Kidney (tissue), 13 donors: ENCODE measurements at regions not wholly inside any gene's neighbourhood (a gene's known extent, or its start where the extent isn't known, plus 50 kb on each side); places are given as distances from the start of the nearest gene placed in this dataset.

Source experiments
- DNase-seq, 5 donors: peaks; one replicate each; pipeline ENCODE4 v3.0.0-alpha.2; 2013 to 2020
- FAIRE-seq: peaks from 2 replicates; lab custom pipeline; 2012; peaks lifted over from hg19 to GRCh38; lab: Jason Lieb, UNC
- H3K27ac ChIP-seq, 2 donors: one replicate each; pipeline ENCODE4 v1.7.0; 2013; ENCODE audit warnings: low read depth in 2 of 2, low read length in 2 of 2, inconsistent platforms in 1 of 2
- H3K27me3 ChIP-seq: one replicate; pipeline ENCODE4 v1.7.1; 2013; ENCODE audit warnings: low read length, inconsistent platforms; ENCODE audit not compliant: control insufficient read depth, insufficient read depth
- H3K36me3 ChIP-seq, 3 donors: one replicate each; pipeline versions ENCODE4 v1.7.0 to v1.7.1; 2013; ENCODE audit warnings: low read length in 3 of 3, control low read depth in 1 of 3, inconsistent platforms in 1 of 3; ENCODE audit not compliant: insufficient read depth in 3 of 3, control insufficient read depth in 2 of 3
- H3K4me1 ChIP-seq, 3 donors: one replicate each; pipeline versions ENCODE4 v1.7.0 to v1.7.1; 2013; ENCODE audit warnings: low read length in 3 of 3, inconsistent platforms in 1 of 3, low read depth in 1 of 3; ENCODE audit not compliant: control insufficient read depth in 2 of 3, insufficient read depth in 2 of 3
- H3K4me3 ChIP-seq, 3 donors: one replicate each; pipeline versions ENCODE4 v1.7.0 to v1.8.1; 2013; ENCODE audit warnings: low read length in 3 of 3, control low read depth in 1 of 3, inconsistent platforms in 1 of 3
- H3K9ac ChIP-seq, 3 donors: one replicate each; pipeline versions ENCODE4 v1.7.0 to v1.7.1; 2013; ENCODE audit warnings: low read length in 3 of 3, control low read depth in 1 of 3, inconsistent platforms in 1 of 3
- H3K9me3 ChIP-seq, 3 donors: one replicate each; pipeline versions ENCODE4 v1.7.0 to v1.7.1; 2013; ENCODE audit warnings: low read length in 3 of 3, control low read depth in 1 of 3, inconsistent platforms in 1 of 3; ENCODE audit not compliant: control insufficient read depth in 2 of 3, insufficient read depth in 1 of 3
- intact Hi-C: fragments of 100-400 bp; cut with DNase I; formaldehyde crosslinking; loops from one replicate; pipeline ENCODE4 v1.11.1; 2022
- TF ChIP-seq, protein P1 (sequence below): IDR thresholded peaks from 3 replicates; pipeline ENCODE4 v1.5.1; 2012; ENCODE audit warnings: mild to moderate bottlenecking, moderate library complexity, borderline replicate concordance; ENCODE audit not compliant: insufficient read depth; ENCODE audit errors: extremely low read depth
- donor health status: control.
- donor health status: control.
- donor health status: control.
- donor health status: control.
- donor health status: control.
- donor health status: DM: yes; HTN: yes; CAD: no.
- donor health status: Normal renal cell carcinoma (clear cell type).

DNA sequence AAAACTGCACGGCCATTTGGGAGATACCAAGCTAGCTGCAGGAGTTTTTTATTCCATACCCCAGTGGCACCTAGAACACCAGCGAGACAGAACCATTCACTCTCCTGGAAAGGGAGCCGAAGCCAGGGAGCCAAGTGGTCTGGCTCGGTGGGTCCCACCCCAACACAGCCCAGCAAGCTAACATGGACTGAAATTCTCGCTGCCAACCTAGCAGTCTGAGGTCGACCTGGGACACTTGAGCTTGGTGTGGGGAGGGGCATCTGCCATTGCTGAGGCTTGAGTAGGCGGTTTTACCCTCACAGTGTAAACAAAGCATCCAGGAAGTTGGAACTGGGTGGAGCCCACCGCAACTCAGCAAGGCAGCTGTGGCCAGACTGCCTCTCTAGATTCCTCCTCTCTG is 108.9 kb upstream of the CHD1 start:
- Histone ChIP-seq H3K9ac (no peak overlapping the region), H3K4me1 (peaks cover 0 to 6% (median 0%) of the 10 kb centered on the region in 3 donors), H3K36me3 (no peaks in the 10 kb centered on the region), H3K27me3 (no peaks in the 10 kb centered on the region), H3K27ac (no peak overlapping the region), H3K4me3 (no peak overlapping the region), H3K9me3 (no peaks in the 10 kb centered on the region)
- intact Hi-C loops = no loop called here
- DNase-seq (no peak), FAIRE-seq (no peak)
- TF ChIP-seq, protein P1, sequence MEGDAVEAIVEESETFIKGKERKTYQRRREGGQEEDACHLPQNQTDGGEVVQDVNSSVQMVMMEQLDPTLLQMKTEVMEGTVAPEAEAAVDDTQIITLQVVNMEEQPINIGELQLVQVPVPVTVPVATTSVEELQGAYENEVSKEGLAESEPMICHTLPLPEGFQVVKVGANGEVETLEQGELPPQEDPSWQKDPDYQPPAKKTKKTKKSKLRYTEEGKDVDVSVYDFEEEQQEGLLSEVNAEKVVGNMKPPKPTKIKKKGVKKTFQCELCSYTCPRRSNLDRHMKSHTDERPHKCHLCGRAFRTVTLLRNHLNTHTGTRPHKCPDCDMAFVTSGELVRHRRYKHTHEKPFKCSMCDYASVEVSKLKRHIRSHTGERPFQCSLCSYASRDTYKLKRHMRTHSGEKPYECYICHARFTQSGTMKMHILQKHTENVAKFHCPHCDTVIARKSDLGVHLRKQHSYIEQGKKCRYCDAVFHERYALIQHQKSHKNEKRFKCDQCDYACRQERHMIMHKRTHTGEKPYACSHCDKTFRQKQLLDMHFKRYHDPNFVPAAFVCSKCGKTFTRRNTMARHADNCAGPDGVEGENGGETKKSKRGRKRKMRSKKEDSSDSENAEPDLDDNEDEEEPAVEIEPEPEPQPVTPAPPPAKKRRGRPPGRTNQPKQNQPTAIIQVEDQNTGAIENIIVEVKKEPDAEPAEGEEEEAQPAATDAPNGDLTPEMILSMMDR = no peak

DNA sequence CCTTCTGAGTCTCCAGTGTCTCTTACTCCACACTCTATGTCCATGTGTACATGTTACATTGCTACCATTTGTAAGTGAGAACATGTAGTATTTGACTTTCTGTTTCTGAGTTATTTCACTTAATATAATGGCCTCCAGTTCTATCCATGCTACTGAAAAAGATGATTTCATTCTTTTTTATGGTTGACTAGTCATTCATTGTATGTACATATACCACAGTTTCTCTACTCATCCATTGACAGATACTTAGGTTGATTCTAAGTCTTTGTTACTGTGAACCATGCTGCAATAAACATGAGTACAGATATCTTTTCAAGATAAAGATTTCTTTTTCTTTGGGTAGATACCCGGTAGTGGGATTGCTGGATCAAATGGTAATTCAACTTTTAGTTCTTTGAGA is 107.1 kb upstream of the CHD1 start:
- no peaks in the 10 kb centered on the region for H3K27me3 ChIP-seq
- FAIRE-seq (no peak), DNase-seq (no peak)
- H3K4me1 ChIP-seq = peaks cover 0 to 7% (median 0%) of the 10 kb centered on the region in 3 donors
- TF ChIP-seq, protein P1 = no peak
- no peaks in the 10 kb centered on the region for H3K36me3 ChIP-seq
- no peak overlapping the region for H3K4me3 ChIP-seq
- no peak overlapping the region for H3K27ac ChIP-seq
- no peaks in the 10 kb centered on the region for H3K9me3 ChIP-seq
- intact Hi-C loops = no loop called here
- H3K9ac ChIP-seq = no peak overlapping the region

DNA sequence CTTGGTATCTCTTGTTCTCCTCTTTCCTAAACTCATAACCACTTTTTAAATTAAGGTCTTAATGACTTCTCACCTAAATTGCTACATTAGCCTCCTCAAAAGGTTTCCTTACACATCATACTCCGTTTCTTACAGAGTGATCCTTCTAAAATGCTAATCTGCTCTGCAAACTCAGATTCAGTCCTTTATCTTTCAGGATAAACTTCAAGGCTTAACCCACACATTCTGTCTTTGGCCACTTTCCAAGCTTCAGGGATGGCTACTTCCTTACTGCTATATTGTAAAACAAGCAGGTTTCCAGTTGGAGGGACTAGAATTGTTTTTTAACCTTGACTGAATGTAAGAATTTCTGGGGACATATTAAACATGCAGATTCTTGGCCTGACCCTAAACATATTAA is 105.5 kb upstream of the CHD1 start:
- intact Hi-C loops = no loop called here
- FAIRE-seq = no peak
- H3K9ac ChIP-seq = no peak overlapping the region

More for the DNA sequence above, 105.5 kb upstream of the CHD1 start:
- DNase-seq = peak in 1 of 5 donors; percentile 27
- TF ChIP-seq, protein P1 = no peak
- peaks cover 0 to 7% (median 0%) of the 10 kb centered on the region in 3 donors for H3K4me1 ChIP-seq
- no peaks in the 10 kb centered on the region for H3K9me3 ChIP-seq
- H3K27ac ChIP-seq = no peak overlapping the region
- H3K4me3 ChIP-seq = no peak overlapping the region
- no peaks in the 10 kb centered on the region for H3K36me3 ChIP-seq
- H3K27me3 ChIP-seq = no peaks in the 10 kb centered on the region
